B cell (primary cell): ENCODE measurements at regions not wholly inside any gene's neighbourhood (a gene's known extent, or its start where the extent isn't known, plus 50 kb on each side); places are given as distances from the start of the nearest gene placed in this dataset.

Experiments
- ATAC-seq: fragments of 200-7000 bp; cut with Tn5 transposase; one replicate; pipeline ENCODE4 v1.10.0; 2021; ENCODE audit warnings: low read depth, mild to moderate bottlenecking, moderate number of reproducible peaks, moderate library complexity
- CTCF ChIA-PET: fragments of 350-600 bp; sonication (Branson Sonifier 250); formaldehyde crosslinking; loops from one replicate; lab custom pipeline; 2021; ENCODE audit warnings: antibody characterized with exemption, inconsistent platforms; lab: Charles Lee
- POLR2A ChIA-PET: fragments of 350-600 bp; sonication (Branson Sonifier 250); formaldehyde crosslinking; loops from one replicate; lab custom pipeline; 2021; ENCODE audit warnings: antibody characterized with exemption; lab: Charles Lee
- DNase-seq: peaks from one replicate; pipeline ENCODE4 v3.0.0; 2013
- H2AFZ ChIP-seq: 2 replicates; pipeline ENCODE4 v1.6.1; 2012; ENCODE audit warnings: mild to moderate bottlenecking, low read depth, low read length; ENCODE audit not compliant: insufficient read depth, poor library complexity, severe bottlenecking
- H3K27ac ChIP-seq, 2 donors: 1 replicate in 1 of 2; 2 replicates in 1 of 2; pipeline ENCODE4 v1.5.1; 2012 to 2013; ENCODE audit warnings: low read length in 2 of 2, mild to moderate bottlenecking in 2 of 2, moderate library complexity in 1 of 2
- H3K27me3 ChIP-seq, 4 experiments: fragments of 200-600 bp in 1 of 4; sonication (generic) in 1 of 4; replicated peaks in 1 of 4; 1 replicate in 2 of 4; 2 replicates in 2 of 4; pipeline versions ENCODE4 v1.6.1 to v1.7.0; 2013 to 2016; ENCODE audit warnings: low read length in 3 of 4, mild to moderate bottlenecking in 2 of 4, mixed read lengths in 1 of 4, moderate library complexity in 1 of 4; ENCODE audit not compliant: insufficient read depth in 4 of 4, control insufficient read depth in 3 of 4; ENCODE audit errors: control extremely low read depth in 1 of 4
- H3K36me3 ChIP-seq, 2 experiments: replicated peaks in 1 of 2; 1 replicate in 1 of 2; 2 replicates in 1 of 2; pipeline versions ENCODE4 v1.6.1 to v1.7.1; 2013; ENCODE audit warnings: low read length in 1 of 2; ENCODE audit not compliant: insufficient read depth in 2 of 2, control insufficient read depth in 1 of 2; ENCODE audit errors: control extremely low read depth in 1 of 2, extremely low read depth in 1 of 2
- H3K4me1 ChIP-seq, 2 donors: fragments of 200-600 bp in 1 of 2; sonication (generic) in 1 of 2; 1 replicate in 1 of 2; 2 replicates in 1 of 2; pipeline versions ENCODE4 v1.5.1 to v1.6.1; 2013 to 2017; ENCODE audit warnings: low read length in 2 of 2; ENCODE audit not compliant: control insufficient read depth in 2 of 2, insufficient read depth in 2 of 2
- H3K4me2 ChIP-seq: replicated peaks from 2 replicates; pipeline ENCODE3; 2012; ENCODE audit warnings: mild to moderate bottlenecking, low read depth, low read length; ENCODE audit not compliant: poor library complexity, severe bottlenecking
- H3K4me3 ChIP-seq, 5 experiments: fragments of 200-600 bp in 1 of 5; sonication (generic) in 1 of 5; 1 replicate in 3 of 5; 2 replicates in 2 of 5; pipeline versions ENCODE4 v1.5.1 to v1.7.0; 2011 to 2016; ENCODE audit warnings: low read length in 4 of 5, mild to moderate bottlenecking in 4 of 5, low read depth in 2 of 5, control low read depth in 1 of 5, moderate library complexity in 1 of 5; ENCODE audit not compliant: insufficient read depth in 1 of 5; ENCODE audit errors: control extremely low read depth in 1 of 5, extremely low read depth in 1 of 5
- H3K79me2 ChIP-seq: fragments of 200-600 bp; sonication (generic); one replicate; pipeline ENCODE4 v1.6.0; 2016; ENCODE audit warnings: low read length; ENCODE audit not compliant: control insufficient read depth, insufficient read depth
- H3K9ac ChIP-seq: fragments of 200-600 bp; sonication (generic); 2 replicates; pipeline ENCODE4 v1.6.1; 2017; ENCODE audit warnings: mild to moderate bottlenecking, low read length, moderate library complexity
- H3K9me3 ChIP-seq, 3 donors: one replicate each; pipeline versions ENCODE4 v1.6.1 to v1.7.1; 2013; ENCODE audit warnings: low read length in 2 of 3; ENCODE audit not compliant: control insufficient read depth in 2 of 3, insufficient read depth in 1 of 3; ENCODE audit errors: control extremely low read depth in 1 of 3
- H4K20me1 ChIP-seq: 2 replicates; pipeline ENCODE4 v1.6.0; 2012; ENCODE audit warnings: mild to moderate bottlenecking, low read length; ENCODE audit not compliant: insufficient read depth, control insufficient read depth, poor library complexity, severe bottlenecking
- H3K27ac Mint-ChIP-seq: one replicate; pipeline ENCODE4 v1.8.0; 2021; ENCODE audit warnings: mixed read lengths
- H3K27me3 Mint-ChIP-seq: one replicate; pipeline ENCODE4 v1.8.0; 2021; ENCODE audit warnings: mixed read lengths
- H3K4me1 Mint-ChIP-seq: one replicate; pipeline ENCODE4 v1.8.0; 2021; ENCODE audit warnings: mixed read lengths
- H3K4me3 Mint-ChIP-seq: one replicate; pipeline ENCODE4 v1.8.0; 2021; ENCODE audit warnings: mixed read lengths
- H3K9me3 Mint-ChIP-seq: one replicate; pipeline ENCODE4 v1.8.0; 2022; ENCODE audit warnings: mixed read lengths; ENCODE audit not compliant: insufficient read depth
- CTCF ChIP-seq: fragments of 200-600 bp; IDR thresholded peaks from one replicate; pipeline ENCODE4 v1.8.0; 2022; ENCODE audit warnings: antibody characterized with exemption, mild to moderate bottlenecking
- EZH2 ChIP-seq: IDR thresholded peaks from 2 replicates; pipeline ENCODE4 v1.6.1; 2012; ENCODE audit warnings: borderline replicate concordance, low read depth, mild to moderate bottlenecking, moderate library complexity, low read length; ENCODE audit not compliant: insufficient read depth, poor library complexity, severe bottlenecking
- WGBS: methylation state at CpG from one replicate; pipeline ENCODE4 v1.1.5; 2013; ENCODE audit warnings: missing lambda C conversion rate; ENCODE audit not compliant: insufficient coverage; 5-methylcytosine and 5-hydroxymethylcytosine counted together
- intact Hi-C: fragments of 100-400 bp; cut with micrococcal nuclease; formaldehyde crosslinking; loops from one replicate; pipeline ENCODE4 v1.10.0; 2022

- Histone ChIP-seq H3K27me3 (no peaks in the 10 kb centered on the region), H4K20me1 (no peaks in the 10 kb centered on the region), H3K4me2 (no peak overlapping the region), H3K4me1 (no peaks in the 10 kb centered on the region), H2AFZ (no peak overlapping the region), H3K4me3 (no peak overlapping the region), H3K9ac (no peak overlapping the region), H3K79me2 (no peaks in the 10 kb centered on the region), H3K36me3 (no peaks in the 10 kb centered on the region), H3K9me3 (no peaks in the 10 kb centered on the region), H3K27ac (no peak overlapping the region)
- H3K4me3 Mint-ChIP-seq: no peak overlapping the region
- 84% methylated on average over 3 of the region's 4 CpGs for WGBS
- H3K27me3 Mint-ChIP-seq: no peaks in the 10 kb centered on the region
- no peak for ATAC-seq
- CTCF ChIA-PET: interaction anchor here (1.5 kb wide), 1 partner anchor 570 kb away, joined by 5 read pairs; no protein-coding TSS in a partner anchor
- POLR2A ChIA-PET: no interaction called here
- H3K4me1 Mint-ChIP-seq: no peaks in the 10 kb centered on the region
- no peak for DNase-seq
- intact Hi-C loops: no loop called here
- H3K27ac Mint-ChIP-seq: no peak overlapping the region
- H3K9me3 Mint-ChIP-seq: no peaks in the 10 kb centered on the region
- no peak for TF ChIP-seq CTCF
- no peak for TF ChIP-seq EZH2
Measured at GRCh38 chr13:26128676-26129075, 76.9 kb upstream of the SHISA2 start.

- Histone ChIP-seq H3K27ac (no peak overlapping the region), H3K9me3 (no peaks in the 10 kb centered on the region), H4K20me1 (no peaks in the 10 kb centered on the region), H3K4me3 (no peak overlapping the region), H3K4me1 (no peaks in the 10 kb centered on the region), H3K9ac (no peak overlapping the region), H3K27me3 (no peaks in the 10 kb centered on the region), H3K36me3 (no peaks in the 10 kb centered on the region), H2AFZ (no peak overlapping the region), H3K4me2 (no peak overlapping the region), H3K79me2 (no peaks in the 10 kb centered on the region)
- Mint-ChIP-seq H3K27ac (no peak overlapping the region), H3K4me3 (no peak overlapping the region), H3K9me3 (no peaks in the 10 kb centered on the region), H3K4me1 (no peaks in the 10 kb centered on the region), H3K27me3 (peaks cover 8% of the 10 kb centered on the region)
- intact Hi-C loops: no loop called here
- ChIA-PET CTCF (interaction anchor here (0.7 kb wide), 1 partner anchor 13 kb away, joined by 4 read pairs; no protein-coding TSS in a partner anchor), POLR2A (no interaction called here)
- no peak for TF ChIP-seq CTCF
- no peak for TF ChIP-seq EZH2
- WGBS: 71% methylated on average over 6 of the region's 6 CpGs
- no peak for ATAC-seq
- DNase-seq: no peak
Measured at GRCh38 chr13:26117620-26118019, 65.8 kb upstream of the SHISA2 start.
